ENCODE measurements at regions not wholly inside any gene's neighbourhood (a gene's known extent, or its start where the extent isn't known, plus 50 kb on each side); places are given as distances from the start of the nearest gene placed in this dataset.

- DNase-seq (ENCODE audit: extremely low spot score): no peak
- ChIA-PET POLR2A (no interaction called here), CTCF (no interaction called here)
- TF ChIP-seq L3MBTL2 (conservative IDR thresholded peaks at IDR 0.05) (no peak), PKNOX1 (IDR thresholded peaks at IDR 0.05) (no peak), FOXA1 (IDR thresholded peaks at IDR 0.05) (no peak), ZNF384 (IDR thresholded peaks at IDR 0.05) (no peak), ARNT (IDR thresholded peaks at IDR 0.05) (no peak), NFRKB (IDR thresholded peaks at IDR 0.05) (no peak), BHLHE40 (IDR thresholded peaks at IDR 0.05; ENCODE audit: borderline replicate concordance) (no peak), SP1 (IDR thresholded peaks at IDR 0.05) (no peak), ELF4 (IDR thresholded peaks at IDR 0.05) (no peak), FOXK2 (IDR thresholded peaks at IDR 0.05) (no peak), FOXM1 (IDR thresholded peaks at IDR 0.05; ENCODE audit: borderline replicate concordance) (no peak), SUZ12 (IDR thresholded peaks at IDR 0.05) (no peak), TARDBP (IDR thresholded peaks at IDR 0.05) (no peak), HDGF (IDR thresholded peaks at IDR 0.05; ENCODE audit: borderline replicate concordance) (no peak)
Measured at GRCh38 chr3:194972641-194973040, 287.0 kb downstream of the FAM43A start.

- DNase-seq (ENCODE audit: extremely low spot score): no peak
- CTCF ChIA-PET: no interaction called here
- POLR2A ChIA-PET: no interaction called here
- no peak for TF ChIP-seq TARDBP (IDR thresholded peaks at IDR 0.05)
- no peak for TF ChIP-seq HDGF (IDR thresholded peaks at IDR 0.05; ENCODE audit: borderline replicate concordance)
- TF ChIP-seq PKNOX1 (IDR thresholded peaks at IDR 0.05): no peak
- no peak for TF ChIP-seq FOXK2 (IDR thresholded peaks at IDR 0.05)
- no peak for TF ChIP-seq LEF1 (IDR thresholded peaks at IDR 0.05; ENCODE audit: borderline replicate concordance)
- TF ChIP-seq FOXM1 (IDR thresholded peaks at IDR 0.05; ENCODE audit: borderline replicate concordance): no peak
- TF ChIP-seq L3MBTL2 (conservative IDR thresholded peaks at IDR 0.05): no peak
- no peak for TF ChIP-seq SP1 (IDR thresholded peaks at IDR 0.05)
- TF ChIP-seq ELF4 (IDR thresholded peaks at IDR 0.05): no peak
- no peak for TF ChIP-seq SUZ12 (IDR thresholded peaks at IDR 0.05)
- TF ChIP-seq ZNF384 (IDR thresholded peaks at IDR 0.05): no peak
- no peak for TF ChIP-seq NFRKB (IDR thresholded peaks at IDR 0.05)
- TF ChIP-seq ARNT (IDR thresholded peaks at IDR 0.05): no peak
- no peak for TF ChIP-seq BHLHE40 (IDR thresholded peaks at IDR 0.05; ENCODE audit: borderline replicate concordance)
- TF ChIP-seq FOXA1 (IDR thresholded peaks at IDR 0.05): no peak
- TF ChIP-seq CTBP1 (IDR thresholded peaks at IDR 0.05; ENCODE audit: borderline replicate concordance): no peak
Measured at GRCh38 chr3:194973366-194974000, 287.8 kb downstream of the FAM43A start.

GRCh38 chr3:194974468-194975135 lies 288.9 kb downstream of the FAM43A start:
- no peak for DNase-seq (ENCODE audit: extremely low spot score)
- CTCF ChIA-PET: no interaction called here

GRCh38 chr3:194976049-194976451 lies 290.4 kb downstream of the FAM43A start:
- TF ChIP-seq ZNF384 (IDR thresholded peaks at IDR 0.05): no peak
- no peak for TF ChIP-seq SP1 (IDR thresholded peaks at IDR 0.05)
- no peak for TF ChIP-seq NFRKB (IDR thresholded peaks at IDR 0.05)
- no peak for TF ChIP-seq ELF4 (IDR thresholded peaks at IDR 0.05)
- no peak for TF ChIP-seq CTBP1 (IDR thresholded peaks at IDR 0.05; ENCODE audit: borderline replicate concordance)
- ChIA-PET POLR2A (no interaction called here), CTCF (no interaction called here)

More at GRCh38 chr3:194974468-194975135, 288.9 kb downstream of the FAM43A start:
- TF ChIP-seq FOXA1 (IDR thresholded peaks at IDR 0.05) (no peak), FOXK2 (IDR thresholded peaks at IDR 0.05) (no peak), HDGF (IDR thresholded peaks at IDR 0.05; ENCODE audit: borderline replicate concordance) (no peak), PKNOX1 (IDR thresholded peaks at IDR 0.05) (no peak), SUZ12 (IDR thresholded peaks at IDR 0.05) (no peak), CTBP1 (IDR thresholded peaks at IDR 0.05; ENCODE audit: borderline replicate concordance) (no peak), FOXM1 (IDR thresholded peaks at IDR 0.05; ENCODE audit: borderline replicate concordance) (no peak), ZNF384 (IDR thresholded peaks at IDR 0.05) (no peak), NFRKB (IDR thresholded peaks at IDR 0.05) (no peak), ARNT (IDR thresholded peaks at IDR 0.05) (no peak), TARDBP (IDR thresholded peaks at IDR 0.05) (no peak), SP1 (IDR thresholded peaks at IDR 0.05) (no peak), BHLHE40 (IDR thresholded peaks at IDR 0.05; ENCODE audit: borderline replicate concordance) (no peak), L3MBTL2 (conservative IDR thresholded peaks at IDR 0.05) (no peak), LEF1 (IDR thresholded peaks at IDR 0.05; ENCODE audit: borderline replicate concordance) (no peak)
- POLR2A ChIA-PET: no interaction called here

GRCh38 chr3:194976874-194977273 lies 291.2 kb downstream of the FAM43A start:
- ChIA-PET POLR2A (no interaction called here), CTCF (interaction anchor here (0.6 kb wide), 1 partner anchor 8 kb away, joined by 3 read pairs; no protein-coding TSS in a partner anchor)
- no peak for DNase-seq (ENCODE audit: extremely low spot score)
- TF ChIP-seq FOXM1 (IDR thresholded peaks at IDR 0.05; ENCODE audit: borderline replicate concordance): no peak
- TF ChIP-seq PKNOX1 (IDR thresholded peaks at IDR 0.05): no peak
- TF ChIP-seq ZNF384 (IDR thresholded peaks at IDR 0.05): no peak
- no peak for TF ChIP-seq HDGF (IDR thresholded peaks at IDR 0.05; ENCODE audit: borderline replicate concordance)
- no peak for TF ChIP-seq LEF1 (IDR thresholded peaks at IDR 0.05; ENCODE audit: borderline replicate concordance)
- no peak for TF ChIP-seq TARDBP (IDR thresholded peaks at IDR 0.05)
- no peak for TF ChIP-seq SUZ12 (IDR thresholded peaks at IDR 0.05)
- TF ChIP-seq SP1 (IDR thresholded peaks at IDR 0.05): no peak
- TF ChIP-seq CTBP1 (IDR thresholded peaks at IDR 0.05; ENCODE audit: borderline replicate concordance): no peak
- no peak for TF ChIP-seq FOXA1 (IDR thresholded peaks at IDR 0.05)
- no peak for TF ChIP-seq L3MBTL2 (conservative IDR thresholded peaks at IDR 0.05)
- TF ChIP-seq ELF4 (IDR thresholded peaks at IDR 0.05): no peak

More at GRCh38 chr3:194976049-194976451, 290.4 kb downstream of the FAM43A start:
- no peak for DNase-seq (ENCODE audit: extremely low spot score)
